SK-N-MC (cell line): ENCODE measurements at regions not wholly inside any gene's neighbourhood (a gene's known extent, or its start where the extent isn't known, plus 50 kb on each side); places are given as distances from the start of the nearest gene placed in this dataset.
"Not testable (repeated sequence)": the region's sequence is repeated elsewhere in the genome, so short reads cannot be mapped to it uniquely, and the experiment has no call there.

Source experiments
- EZH2 ChIP-seq: fragments of 200-600 bp; sonication (generic); IDR thresholded peaks from one replicate; pipeline ENCODE4 v1.6.1; 2017; ENCODE audit warnings: antibody characterized with exemption
- FOXP2 ChIP-seq: optimal IDR thresholded peaks from 2 replicates; pipeline ENCODE3; 2011; ENCODE audit warnings: mild to moderate bottlenecking, moderate library complexity; ENCODE audit not compliant: insufficient read depth; ENCODE audit errors: extremely low read length, control extremely low read depth
- POLR2AphosphoS5 ChIP-seq: IDR thresholded peaks from 2 replicates; pipeline ENCODE4 v1.6.1; 2012; ENCODE audit warnings: mild to moderate bottlenecking, low read depth, low read length, borderline replicate concordance

DNA sequence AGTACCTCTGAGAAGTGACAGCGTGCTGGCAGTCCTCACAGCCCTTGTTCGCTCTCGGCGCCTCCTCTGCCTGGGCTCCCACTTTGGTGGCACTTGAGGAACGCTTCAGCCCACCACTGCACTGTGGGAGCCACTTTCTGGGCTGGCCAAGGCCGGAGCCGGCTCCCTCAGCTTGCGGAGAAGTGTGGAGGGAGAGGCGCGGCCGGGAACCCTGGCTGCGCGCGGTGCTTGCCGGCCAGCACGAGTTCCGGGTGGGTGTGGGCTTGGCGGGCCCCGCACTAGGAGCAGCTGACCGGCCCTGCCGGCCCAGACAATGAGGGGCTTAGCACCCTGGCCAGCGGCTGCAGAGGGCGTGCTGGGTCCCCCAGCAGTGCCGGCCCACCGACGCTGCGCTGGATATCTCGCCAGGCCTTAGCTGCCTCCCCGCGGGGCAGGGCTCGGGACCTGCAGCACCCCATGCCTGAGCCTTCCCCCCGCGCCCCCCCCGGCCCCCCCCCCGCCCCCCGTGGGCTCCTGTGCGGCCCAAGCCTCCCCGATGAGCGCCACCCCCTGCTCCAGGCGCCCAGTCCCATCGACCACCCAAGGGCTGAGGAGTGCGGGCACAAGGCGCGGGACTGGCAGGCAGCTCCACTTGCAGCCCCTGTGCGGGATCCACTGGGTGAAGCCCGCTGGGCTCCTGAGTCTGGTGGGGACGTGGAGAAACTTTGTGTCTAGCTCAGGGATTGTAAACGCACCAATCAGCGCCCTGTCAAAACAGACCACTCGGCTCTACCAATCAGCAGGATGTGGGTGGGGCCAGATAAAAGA is 847.7 kb upstream of the CDH6 start:
- not testable (repeated sequence) for TF ChIP-seq EZH2, POLR2AphosphoS5, FOXP2
